ENCODE measurements at regions not wholly inside any gene's neighbourhood (a gene's known extent, or its start where the extent isn't known, plus 50 kb on each side); places are given as distances from the start of the nearest gene placed in this dataset.
A peak's percentile ranks its signal among the peaks of the same experiment; 100 is the strongest.

DNA sequence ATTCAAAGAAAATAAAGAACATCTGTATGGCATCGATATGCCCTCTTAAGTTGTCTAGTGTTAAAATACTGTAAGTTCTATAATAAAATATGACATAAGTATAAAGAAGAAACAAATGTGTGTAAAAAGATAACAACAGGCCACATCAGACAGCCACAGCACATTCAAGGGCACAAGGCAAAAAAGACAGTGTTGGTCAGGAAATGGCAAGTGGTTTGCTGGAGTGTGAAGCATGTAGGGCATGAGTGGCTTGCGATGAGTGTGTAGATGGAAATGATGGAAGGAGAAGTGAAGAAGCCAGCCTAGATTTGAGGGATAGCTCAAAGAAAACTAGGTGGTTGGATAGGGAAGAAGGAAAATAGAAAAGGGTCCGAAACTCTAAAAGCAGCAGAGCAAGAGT lies 341.6 kb downstream of the CRPPA start:
- H3K79me2 ChIP-seq (ENCODE audit: insufficient read depth, low read length), result no peaks in the 10 kb centered on the region
- no peak for FAIRE-seq
- no peaks in the 10 kb centered on the region for H3K36me3 Mint-ChIP-seq (ENCODE audit: low read depth, unreplicated experiment)
- H4K20me1 ChIP-seq (ENCODE audit: insufficient read depth, low read length), result no peaks in the 10 kb centered on the region
- no peaks in the 10 kb centered on the region for H3K27me3 Mint-ChIP-seq (ENCODE audit: low read depth, unreplicated experiment)
- no peaks in the 10 kb centered on the region for H3K27me3 ChIP-seq (ENCODE audit: insufficient read depth, low read length)
- H3K36me3 ChIP-seq (ENCODE audit: insufficient read depth, low read length), result no peaks in the 10 kb centered on the region
- DNase-seq (ENCODE audit: low read depth), result no peak
- no peak for TF ChIP-seq EZH2 (IDR thresholded peaks at IDR 0.05; ENCODE audit: insufficient read depth, low read length)
- TF ChIP-seq, protein P1, sequence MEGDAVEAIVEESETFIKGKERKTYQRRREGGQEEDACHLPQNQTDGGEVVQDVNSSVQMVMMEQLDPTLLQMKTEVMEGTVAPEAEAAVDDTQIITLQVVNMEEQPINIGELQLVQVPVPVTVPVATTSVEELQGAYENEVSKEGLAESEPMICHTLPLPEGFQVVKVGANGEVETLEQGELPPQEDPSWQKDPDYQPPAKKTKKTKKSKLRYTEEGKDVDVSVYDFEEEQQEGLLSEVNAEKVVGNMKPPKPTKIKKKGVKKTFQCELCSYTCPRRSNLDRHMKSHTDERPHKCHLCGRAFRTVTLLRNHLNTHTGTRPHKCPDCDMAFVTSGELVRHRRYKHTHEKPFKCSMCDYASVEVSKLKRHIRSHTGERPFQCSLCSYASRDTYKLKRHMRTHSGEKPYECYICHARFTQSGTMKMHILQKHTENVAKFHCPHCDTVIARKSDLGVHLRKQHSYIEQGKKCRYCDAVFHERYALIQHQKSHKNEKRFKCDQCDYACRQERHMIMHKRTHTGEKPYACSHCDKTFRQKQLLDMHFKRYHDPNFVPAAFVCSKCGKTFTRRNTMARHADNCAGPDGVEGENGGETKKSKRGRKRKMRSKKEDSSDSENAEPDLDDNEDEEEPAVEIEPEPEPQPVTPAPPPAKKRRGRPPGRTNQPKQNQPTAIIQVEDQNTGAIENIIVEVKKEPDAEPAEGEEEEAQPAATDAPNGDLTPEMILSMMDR (IDR thresholded peaks at IDR 0.05; ENCODE audit: insufficient read depth, low read depth, low read length), result no peak
- H3K27ac Mint-ChIP-seq (ENCODE audit: unreplicated experiment), result no peak overlapping the region
- no peak overlapping the region for H3K9ac ChIP-seq (ENCODE audit: low read length)
- H3K9me3 Mint-ChIP-seq (ENCODE audit: unreplicated experiment), result no peaks in the 10 kb centered on the region
- no peak overlapping the region for H3K27ac ChIP-seq (ENCODE audit: low read depth, low read length)
- no peak overlapping the region for H2AFZ ChIP-seq (ENCODE audit: low read depth, low read length)
- H3K4me1 Mint-ChIP-seq (ENCODE audit: low read depth, unreplicated experiment), result peaks cover 5% of the 10 kb centered on the region
- H3K4me1 ChIP-seq (ENCODE audit: insufficient read depth, low read length), result no peaks in the 10 kb centered on the region
- H3K9me3 ChIP-seq (ENCODE audit: insufficient read depth, low read depth, low read length), result no peaks in the 10 kb centered on the region
- H3K4me2 ChIP-seq (ENCODE audit: low read length), result no peak overlapping the region
- no peak overlapping the region for H3K4me3 ChIP-seq (ENCODE audit: insufficient read depth, low read depth, low read length)
- H3K4me3 Mint-ChIP-seq (ENCODE audit: unreplicated experiment), result no peak overlapping the region

DNA sequence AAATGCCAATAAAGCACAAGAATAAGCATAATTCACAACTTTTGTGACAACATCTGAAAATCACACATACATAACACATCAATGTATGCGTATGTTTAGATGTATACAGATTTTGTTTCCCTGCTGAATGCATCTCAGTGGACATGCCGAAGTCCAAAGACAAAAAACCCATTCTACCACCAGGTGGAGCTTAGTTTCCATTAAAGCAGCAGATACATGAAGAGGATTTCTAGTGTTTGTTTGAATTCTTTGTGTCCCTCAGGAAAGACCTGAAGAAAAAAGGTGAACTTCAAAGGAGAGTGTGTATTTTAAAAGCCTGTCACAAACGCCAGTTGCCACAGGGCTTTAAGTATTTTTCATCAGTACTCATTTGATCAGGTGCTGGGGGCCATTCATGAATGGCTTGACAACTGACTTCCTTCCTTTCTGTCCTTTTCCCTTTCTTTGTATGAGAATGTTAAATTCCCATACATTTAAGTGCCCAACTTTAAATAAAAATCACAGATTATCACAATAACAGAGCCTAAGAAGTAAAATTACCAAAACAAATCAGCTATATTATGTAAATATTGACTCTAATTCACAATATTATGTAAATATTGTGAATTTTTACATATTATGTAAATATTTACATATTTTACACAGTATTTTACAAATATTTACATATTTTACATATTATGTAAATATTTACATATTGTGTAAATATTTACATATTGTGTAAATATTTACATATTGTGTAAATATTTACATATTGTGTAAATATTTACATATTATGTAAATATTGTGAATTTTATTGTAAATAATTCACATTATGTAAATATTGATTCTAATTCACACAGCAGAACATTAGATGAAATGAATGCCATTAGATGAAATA lies 343.0 kb downstream of the CRPPA start:
- Histone ChIP-seq H3K36me3 (ENCODE audit: insufficient read depth, low read length) (no peaks in the 10 kb centered on the region), H3K9ac (ENCODE audit: low read length) (no peak overlapping the region), H2AFZ (ENCODE audit: low read depth, low read length) (no peak overlapping the region), H3K4me2 (ENCODE audit: low read length) (no peak overlapping the region), H3K4me3 (ENCODE audit: insufficient read depth, low read depth, low read length) (no peak overlapping the region), H3K27ac (ENCODE audit: low read depth, low read length) (no peak overlapping the region), H3K4me1 (ENCODE audit: insufficient read depth, low read length) (no peaks in the 10 kb centered on the region), H3K27me3 (ENCODE audit: insufficient read depth, low read length) (no peaks in the 10 kb centered on the region), H3K9me3 (ENCODE audit: insufficient read depth, low read depth, low read length) (no peaks in the 10 kb centered on the region), H3K79me2 (ENCODE audit: insufficient read depth, low read length) (no peaks in the 10 kb centered on the region), H4K20me1 (ENCODE audit: insufficient read depth, low read length) (no peaks in the 10 kb centered on the region)
- Mint-ChIP-seq H3K27me3 (ENCODE audit: low read depth, unreplicated experiment) (no peaks in the 10 kb centered on the region), H3K4me1 (ENCODE audit: low read depth, unreplicated experiment) (no peaks in the 10 kb centered on the region), H3K4me3 (ENCODE audit: unreplicated experiment) (no peak overlapping the region), H3K27ac (ENCODE audit: unreplicated experiment) (no peak overlapping the region), H3K36me3 (ENCODE audit: low read depth, unreplicated experiment) (no peaks in the 10 kb centered on the region), H3K9me3 (ENCODE audit: unreplicated experiment) (no peaks in the 10 kb centered on the region)
- FAIRE-seq, result peak; percentile 92
- TF ChIP-seq, protein P1 (IDR thresholded peaks at IDR 0.05; ENCODE audit: insufficient read depth, low read depth, low read length), result peak; percentile 82
- TF ChIP-seq EZH2 (IDR thresholded peaks at IDR 0.05; ENCODE audit: insufficient read depth, low read length), result no peak
- peak; percentile 22 for DNase-seq (ENCODE audit: low read depth)

All from astrocyte (in vitro differentiated cells and primary cell).